ENCODE measurements at regions not wholly inside any gene's neighbourhood (a gene's known extent, or its start where the extent isn't known, plus 50 kb on each side); places are given as distances from the start of the nearest gene placed in this dataset.

DNA sequence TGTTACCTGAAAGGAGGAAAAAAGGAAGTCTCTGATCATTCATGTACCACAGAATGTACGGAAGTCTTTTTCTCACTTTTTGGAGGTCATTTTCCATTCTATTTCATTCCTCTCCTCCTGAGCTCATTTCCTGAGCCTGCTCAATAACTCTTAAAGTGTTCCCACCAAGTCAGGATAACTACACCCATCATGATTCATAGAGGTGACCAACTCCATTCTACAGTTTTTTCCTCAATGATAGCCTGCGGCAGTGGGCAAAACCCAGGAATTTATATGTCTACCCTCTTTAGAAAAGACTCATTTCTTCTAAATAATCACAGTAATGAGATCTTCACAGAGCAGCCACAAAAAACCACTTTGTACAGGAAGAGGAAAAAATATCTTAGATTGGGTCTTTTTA is 372.5 kb downstream of the RBM43 start:
- dilution Hi-C loops (cut with MboI; ENCODE audit: extremely low pct_ligation_motif_present, low sequenced_read_pairs) (no loop called here), intact Hi-C loops (cut with micrococcal nuclease) (no loop called here)
- no peaks in the 10 kb centered on the region for H3K4me1 ChIP-seq (ENCODE audit: control insufficient read depth, extremely low read depth, insufficient read depth, low read length)
- H3K36me3 ChIP-seq (ENCODE audit: control insufficient read depth in 2 of 2, extremely low read depth in 1 of 2, insufficient read depth in 2 of 2, low read length in 2 of 2) = no peaks in the 10 kb centered on the region
- no TSS peak for BruUV-seq (replicated peaks)
- H3K9me1 ChIP-seq (replicated peaks; ENCODE audit: control insufficient read depth, extremely low read depth, insufficient read depth, low read length) = no peaks in the 10 kb centered on the region
- H3K27me3 ChIP-seq (ENCODE audit: control insufficient read depth in 2 of 2, insufficient read depth in 2 of 2, low read length in 2 of 2) = no peaks in the 10 kb centered on the region
- H3K9ac ChIP-seq (replicated peaks; ENCODE audit: extremely low read depth, insufficient read depth, low read length) = no peak overlapping the region
- no peak overlapping the region for H3K27ac ChIP-seq (ENCODE audit: insufficient read depth, low read depth, low read length)
- DNase-seq (ENCODE audit: low read depth, low spot score) = no peak
- TF ChIP-seq FOS (IDR thresholded peaks at IDR 0.05; ENCODE audit: borderline replicate concordance, insufficient read depth, low read length) (no peak), EZH2 (IDR thresholded peaks at IDR 0.05; ENCODE audit: borderline replicate concordance, low read depth, low read length, severe bottlenecking) (no peak), MAX (IDR thresholded peaks at IDR 0.05; ENCODE audit: insufficient read depth, insufficient read length) (no peak), JUN (IDR thresholded peaks at IDR 0.05; ENCODE audit: borderline replicate concordance, insufficient read depth, insufficient read length, low read depth) (no peak), POLR2AphosphoS5 (IDR thresholded peaks at IDR 0.05; ENCODE audit: insufficient read depth, low read depth, low read length) (no peak), MYC (IDR thresholded peaks at IDR 0.05; ENCODE audit: low read depth, low read length) (no peak), GATA2 (IDR thresholded peaks at IDR 0.05; ENCODE audit: insufficient read depth, insufficient read length, low read depth, low read length) (no peak), CTCF (IDR thresholded peaks at IDR 0.05; ENCODE audit: extremely low read depth in 1 of 2, insufficient read depth in 1 of 2, low read depth in 1 of 2, low read length in 2 of 2) (no peak), POLR2A (IDR thresholded peaks at IDR 0.05; ENCODE audit: low read depth, low read length) (no peak)
- POLR2A ChIA-PET = no interaction called here
- no peaks in the 10 kb centered on the region for H4K20me1 ChIP-seq (replicated peaks; ENCODE audit: control insufficient read depth, extremely low read depth, insufficient read depth, low read length)
- no peak for FAIRE-seq
- H3K79me2 ChIP-seq (ENCODE audit: control insufficient read depth, insufficient read depth, low read length) = no peaks in the 10 kb centered on the region
- H3K9me3 ChIP-seq (replicated peaks; ENCODE audit: control insufficient read depth, insufficient read depth, low read length) = no peaks in the 10 kb centered on the region
- no peak overlapping the region for H3K4me2 ChIP-seq (ENCODE audit: insufficient read depth, low read length)
- H3K4me3 ChIP-seq (replicated peaks in 1 of 3; ENCODE audit: insufficient read depth in 1 of 3, low read depth in 1 of 3, low read length in 3 of 3) = no peak overlapping the region
- CTCF ChIA-PET = interaction anchor here (0.6 to 1.7 kb wide), 2 partner anchors 37 to 1337 kb away, joined by 4 read pairs; no protein-coding TSS in a partner anchor
- H2AFZ ChIP-seq (ENCODE audit: low read depth, low read length) = no peak overlapping the region

Measured in endothelial cell of umbilical vein (primary cell).